ENCODE measurements at regions not wholly inside any gene's neighbourhood (a gene's known extent, or its start where the extent isn't known, plus 50 kb on each side); places are given as distances from the start of the nearest gene placed in this dataset.

GRCh38 chr4:124874172-124874450 lies 161.6 kb upstream of the ANKRD50 start:
- H3K9me3 ChIP-seq (replicated peaks; ENCODE audit: control insufficient read depth, insufficient read depth, low read length), result no peaks in the 10 kb centered on the region; the same call in 2 of the 3 replicates
- H3K9ac ChIP-seq (ENCODE audit: control insufficient read depth, insufficient read depth, low read length), result no peak overlapping the region
- no peaks in the 10 kb centered on the region for H3K79me2 ChIP-seq (ENCODE audit: control insufficient read depth, insufficient read depth, low read length)
- ChIA-PET CTCF (no interaction called here), SMC1A (ENCODE audit: uncharacterized antibody, unreplicated experiment) (interaction anchor here (1.1 kb wide), 1 partner anchor 9 kb away, joined by 3 read pairs; no protein-coding TSS in a partner anchor), POLR2A (no interaction called here), RAD21 (ENCODE audit: unreplicated experiment) (no interaction called here)
- no peak overlapping the region for H3K4me3 ChIP-seq
- no peaks in the 10 kb centered on the region for H4K20me1 ChIP-seq (ENCODE audit: control insufficient read depth, insufficient read depth)
- TF ChIP-seq TCF12 (IDR thresholded peaks at IDR 0.05; ENCODE audit: low read depth, low read length) (no peak), TCF3 (IDR thresholded peaks at IDR 0.05; ENCODE audit: borderline replicate concordance, insufficient read depth, low read depth, low read length) (no peak), STAT1 (conservative IDR thresholded peaks at IDR 0.05) (no peak), MEF2B (IDR thresholded peaks at IDR 0.05; ENCODE audit: partially characterized antibody, poor library complexity, severe bottlenecking) (no peak), LARP7 (IDR thresholded peaks at IDR 0.05) (no peak), SUPT20H (IDR thresholded peaks at IDR 0.05; ENCODE audit: borderline replicate concordance, control insufficient read depth, low read depth, low read length) (no peak), NFIC (IDR thresholded peaks at IDR 0.05; ENCODE audit: low read depth, low read length) (no peak), HCFC1 (IDR thresholded peaks at IDR 0.05; ENCODE audit: low read length) (no peak), ZNF384 (IDR thresholded peaks at IDR 0.05; ENCODE audit: borderline replicate concordance, low read depth, low read length) (no peak), ZNF274 (IDR thresholded peaks at IDR 0.05; ENCODE audit: insufficient read depth, insufficient read length) (no peak), POU2F2 (IDR thresholded peaks at IDR 0.05; ENCODE audit: borderline replicate concordance, low read depth, low read length) (no peak), BRCA1 (IDR thresholded peaks at IDR 0.05; ENCODE audit: low read depth, low read length) (no peak), BMI1 (IDR thresholded peaks at IDR 0.05; ENCODE audit: borderline replicate concordance) (no peak), ATF7 (IDR thresholded peaks at IDR 0.05; ENCODE audit: low read depth) (no peak), NBN (IDR thresholded peaks at IDR 0.05) (no peak), E2F4 (IDR thresholded peaks at IDR 0.05; ENCODE audit: low read depth, low read length) (no peak)
- TF ChIP-seq, protein P1, sequence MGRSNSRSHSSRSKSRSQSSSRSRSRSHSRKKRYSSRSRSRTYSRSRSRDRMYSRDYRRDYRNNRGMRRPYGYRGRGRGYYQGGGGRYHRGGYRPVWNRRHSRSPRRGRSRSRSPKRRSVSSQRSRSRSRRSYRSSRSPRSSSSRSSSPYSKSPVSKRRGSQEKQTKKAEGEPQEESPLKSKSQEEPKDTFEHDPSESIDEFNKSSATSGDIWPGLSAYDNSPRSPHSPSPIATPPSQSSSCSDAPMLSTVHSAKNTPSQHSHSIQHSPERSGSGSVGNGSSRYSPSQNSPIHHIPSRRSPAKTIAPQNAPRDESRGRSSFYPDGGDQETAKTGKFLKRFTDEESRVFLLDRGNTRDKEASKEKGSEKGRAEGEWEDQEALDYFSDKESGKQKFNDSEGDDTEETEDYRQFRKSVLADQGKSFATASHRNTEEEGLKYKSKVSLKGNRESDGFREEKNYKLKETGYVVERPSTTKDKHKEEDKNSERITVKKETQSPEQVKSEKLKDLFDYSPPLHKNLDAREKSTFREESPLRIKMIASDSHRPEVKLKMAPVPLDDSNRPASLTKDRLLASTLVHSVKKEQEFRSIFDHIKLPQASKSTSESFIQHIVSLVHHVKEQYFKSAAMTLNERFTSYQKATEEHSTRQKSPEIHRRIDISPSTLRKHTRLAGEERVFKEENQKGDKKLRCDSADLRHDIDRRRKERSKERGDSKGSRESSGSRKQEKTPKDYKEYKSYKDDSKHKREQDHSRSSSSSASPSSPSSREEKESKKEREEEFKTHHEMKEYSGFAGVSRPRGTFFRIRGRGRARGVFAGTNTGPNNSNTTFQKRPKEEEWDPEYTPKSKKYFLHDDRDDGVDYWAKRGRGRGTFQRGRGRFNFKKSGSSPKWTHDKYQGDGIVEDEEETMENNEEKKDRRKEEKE (IDR thresholded peaks at IDR 0.05), result no peak
- TF ChIP-seq, protein P2, sequence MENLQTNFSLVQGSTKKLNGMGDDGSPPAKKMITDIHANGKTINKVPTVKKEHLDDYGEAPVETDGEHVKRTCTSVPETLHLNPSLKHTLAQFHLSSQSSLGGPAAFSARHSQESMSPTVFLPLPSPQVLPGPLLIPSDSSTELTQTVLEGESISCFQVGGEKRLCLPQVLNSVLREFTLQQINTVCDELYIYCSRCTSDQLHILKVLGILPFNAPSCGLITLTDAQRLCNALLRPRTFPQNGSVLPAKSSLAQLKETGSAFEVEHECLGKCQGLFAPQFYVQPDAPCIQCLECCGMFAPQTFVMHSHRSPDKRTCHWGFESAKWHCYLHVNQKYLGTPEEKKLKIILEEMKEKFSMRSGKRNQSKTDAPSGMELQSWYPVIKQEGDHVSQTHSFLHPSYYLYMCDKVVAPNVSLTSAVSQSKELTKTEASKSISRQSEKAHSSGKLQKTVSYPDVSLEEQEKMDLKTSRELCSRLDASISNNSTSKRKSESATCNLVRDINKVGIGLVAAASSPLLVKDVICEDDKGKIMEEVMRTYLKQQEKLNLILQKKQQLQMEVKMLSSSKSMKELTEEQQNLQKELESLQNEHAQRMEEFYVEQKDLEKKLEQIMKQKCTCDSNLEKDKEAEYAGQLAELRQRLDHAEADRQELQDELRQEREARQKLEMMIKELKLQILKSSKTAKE (IDR thresholded peaks at IDR 0.05; ENCODE audit: low read depth, poor library complexity, severe bottlenecking), result no peak
- no peaks in the 10 kb centered on the region for H3K4me1 ChIP-seq (ENCODE audit: control insufficient read depth, insufficient read depth, low read length)
- no peak overlapping the region for H3K27ac ChIP-seq (ENCODE audit: control insufficient read depth, insufficient read depth)
- FAIRE-seq, result no peak
- 16% methylated on average over 2 of the region's 2 CpGs for WGBS (ENCODE audit: insufficient coverage, insufficient replicate concordance, low lambda C conversion rate, missing lambda C conversion rate)
- DNase-seq (ENCODE audit: low read depth, low spot score), result no peak
- no peak for ATAC-seq
- intact Hi-C loops (cut with micrococcal nuclease; ENCODE audit: unreplicated experiment), result no loop called here
- H3K36me3 ChIP-seq (ENCODE audit: control insufficient read depth in 2 of 2, insufficient read depth in 2 of 2, low read length in 1 of 2), result no peaks in the 10 kb centered on the region
- BruUV-seq (replicated peaks), result no TSS peak
- no peak overlapping the region for H2AFZ ChIP-seq (ENCODE audit: control insufficient read depth, low read depth, low read length)
- in situ Hi-C loops (cut with MboI), result no loop called here
- H3K4me2 ChIP-seq (ENCODE audit: control insufficient read depth, insufficient read depth), result no peak overlapping the region
- no peaks in the 10 kb centered on the region for H3K27me3 ChIP-seq (replicated peaks in 1 of 2; ENCODE audit: control insufficient read depth in 2 of 2, insufficient read depth in 2 of 2, low read length in 1 of 2)

Measured in GM12878 (cell line).